Rectal smooth muscle tissue (tissue), 1 donor: ENCODE measurements at regions not wholly inside any gene's neighbourhood (a gene's known extent, or its start where the extent isn't known, plus 50 kb on each side); places are given as distances from the start of the nearest gene placed in this dataset.

ENCODE experiments used
- H3K27ac ChIP-seq: one replicate; pipeline ENCODE4 v1.7.0; 2013; ENCODE audit warnings: low read depth, low read length, inconsistent platforms
- H3K27me3 ChIP-seq: one replicate; pipeline ENCODE4 v1.7.0; 2013; ENCODE audit warnings: low read length; ENCODE audit not compliant: control insufficient read depth, insufficient read depth
- H3K36me3 ChIP-seq: one replicate; pipeline ENCODE4 v1.7.0; 2013; ENCODE audit warnings: low read length; ENCODE audit not compliant: control insufficient read depth, insufficient read depth
- H3K4me1 ChIP-seq: one replicate; pipeline ENCODE4 v1.7.0; 2013; ENCODE audit warnings: low read length; ENCODE audit not compliant: control insufficient read depth, insufficient read depth
- H3K4me3 ChIP-seq: one replicate; pipeline ENCODE4 v1.7.0; 2013; ENCODE audit warnings: low read length
- H3K9ac ChIP-seq: one replicate; pipeline ENCODE4 v1.7.0; 2013; ENCODE audit warnings: low read length

- peaks cover 3% of the 10 kb centered on the region for H3K27me3 ChIP-seq
- H3K27ac ChIP-seq: no peak overlapping the region
- no peak overlapping the region for H3K9ac ChIP-seq
- H3K4me1 ChIP-seq: peaks cover 2% of the 10 kb centered on the region
- no peak overlapping the region for H3K4me3 ChIP-seq
- no peaks in the 10 kb centered on the region for H3K36me3 ChIP-seq
Measured at GRCh38 chrX:63514569-63515080, 163.5 kb upstream of the SPIN4 start.

- peaks cover 2% of the 10 kb centered on the region for H3K4me1 ChIP-seq
- H3K36me3 ChIP-seq: no peaks in the 10 kb centered on the region
- peaks cover 3% of the 10 kb centered on the region for H3K27me3 ChIP-seq
- no peak overlapping the region for H3K4me3 ChIP-seq
- peak overlapping the region; percentile 12 for H3K27ac ChIP-seq
- no peak overlapping the region for H3K9ac ChIP-seq
Measured at GRCh38 chrX:63513825-63514568, 162.9 kb upstream of the SPIN4 start.

DNA sequence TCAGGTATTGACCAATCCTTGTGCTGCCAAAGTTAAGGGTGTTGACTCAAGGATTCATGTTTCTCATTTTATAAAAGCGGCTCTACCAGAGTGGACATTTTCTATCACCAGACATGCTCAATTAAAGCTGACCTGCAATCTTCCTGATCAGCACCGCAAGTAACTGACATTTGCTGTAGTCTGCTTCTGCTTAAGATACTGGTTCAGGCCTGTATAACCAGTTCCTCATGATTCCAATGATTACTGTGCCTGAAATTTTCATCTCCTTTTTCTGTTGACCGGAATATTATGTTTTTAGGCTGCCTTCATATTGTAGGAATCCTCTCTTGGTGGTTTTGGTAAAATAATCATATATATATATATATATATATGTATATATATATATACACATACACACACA lies 160.2 kb upstream of the SPIN4 start:
- peaks cover 2% of the 10 kb centered on the region for H3K4me1 ChIP-seq
- H3K36me3 ChIP-seq: no peaks in the 10 kb centered on the region
- no peak overlapping the region for H3K27ac ChIP-seq
- H3K27me3 ChIP-seq: peaks cover 3% of the 10 kb centered on the region
- H3K9ac ChIP-seq: no peak overlapping the region
- no peak overlapping the region for H3K4me3 ChIP-seq

GRCh38 chrX:63508668-63509067 lies 157.5 kb upstream of the SPIN4 start:
- Histone ChIP-seq H3K36me3 (no peaks in the 10 kb centered on the region), H3K27me3 (no peaks in the 10 kb centered on the region), H3K27ac (no peak overlapping the region), H3K4me3 (no peak overlapping the region), H3K9ac (no peak overlapping the region), H3K4me1 (no peaks in the 10 kb centered on the region)

DNA sequence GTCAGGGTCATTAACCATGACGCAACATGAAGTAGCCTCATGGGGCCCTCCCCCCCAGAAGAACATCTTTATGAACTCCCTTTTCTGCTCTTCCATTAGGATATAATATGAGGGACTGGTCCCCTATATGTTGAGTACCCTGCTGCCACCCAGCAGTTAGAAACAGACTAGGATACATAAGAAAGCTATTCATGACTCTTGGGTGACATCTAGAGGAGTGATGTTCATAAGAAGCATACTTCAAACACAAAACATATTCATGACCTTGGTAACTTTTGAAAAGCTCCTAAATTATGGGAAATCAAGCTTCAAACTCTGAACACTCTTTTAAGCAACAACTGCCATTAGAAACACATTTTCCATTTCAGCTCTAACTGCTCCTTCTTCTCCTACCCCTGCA lies 155.2 kb upstream of the SPIN4 start:
- Histone ChIP-seq H3K4me3 (no peak overlapping the region), H3K9ac (no peak overlapping the region), H3K36me3 (no peaks in the 10 kb centered on the region), H3K27me3 (no peaks in the 10 kb centered on the region), H3K4me1 (no peaks in the 10 kb centered on the region), H3K27ac (no peak overlapping the region)

GRCh38 chrX:63503541-63503940 lies 152.4 kb upstream of the SPIN4 start:
- H3K36me3 ChIP-seq: no peaks in the 10 kb centered on the region
- no peak overlapping the region for H3K4me3 ChIP-seq
- H3K4me1 ChIP-seq: no peaks in the 10 kb centered on the region
- no peak overlapping the region for H3K9ac ChIP-seq
- H3K27me3 ChIP-seq: no peaks in the 10 kb centered on the region
- H3K27ac ChIP-seq: no peak overlapping the region

GRCh38 chrX:63488546-63489373 lies 137.6 kb upstream of the SPIN4 start:
- no peak overlapping the region for H3K9ac ChIP-seq
- no peaks in the 10 kb centered on the region for H3K27me3 ChIP-seq
- H3K36me3 ChIP-seq: no peaks in the 10 kb centered on the region
- H3K27ac ChIP-seq: no peak overlapping the region
- H3K4me3 ChIP-seq: no peak overlapping the region
- no peaks in the 10 kb centered on the region for H3K4me1 ChIP-seq

DNA sequence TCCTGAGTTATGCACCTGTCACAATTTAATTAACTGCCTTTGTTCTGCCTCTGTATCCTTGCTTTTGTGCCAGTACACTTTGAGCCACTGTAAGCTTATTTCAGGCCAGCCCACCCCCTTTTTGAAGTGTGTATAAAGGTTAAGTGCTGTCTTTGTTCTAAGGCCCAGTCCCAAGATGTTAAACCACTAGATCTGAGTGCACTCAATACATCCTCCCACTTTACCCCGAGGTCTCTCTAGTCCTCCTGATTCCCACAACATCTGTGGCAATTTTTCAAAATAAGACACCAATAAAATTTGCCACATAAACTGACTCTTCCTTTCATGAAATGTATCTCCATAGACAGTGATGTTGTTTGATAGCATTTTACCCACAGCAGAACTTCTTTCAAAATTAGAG lies 124.1 kb upstream of the SPIN4 start:
- H3K9ac ChIP-seq: no peak overlapping the region
- no peaks in the 10 kb centered on the region for H3K36me3 ChIP-seq
- H3K27me3 ChIP-seq: no peaks in the 10 kb centered on the region
- no peak overlapping the region for H3K4me3 ChIP-seq
- no peak overlapping the region for H3K27ac ChIP-seq
- no peaks in the 10 kb centered on the region for H3K4me1 ChIP-seq

DNA sequence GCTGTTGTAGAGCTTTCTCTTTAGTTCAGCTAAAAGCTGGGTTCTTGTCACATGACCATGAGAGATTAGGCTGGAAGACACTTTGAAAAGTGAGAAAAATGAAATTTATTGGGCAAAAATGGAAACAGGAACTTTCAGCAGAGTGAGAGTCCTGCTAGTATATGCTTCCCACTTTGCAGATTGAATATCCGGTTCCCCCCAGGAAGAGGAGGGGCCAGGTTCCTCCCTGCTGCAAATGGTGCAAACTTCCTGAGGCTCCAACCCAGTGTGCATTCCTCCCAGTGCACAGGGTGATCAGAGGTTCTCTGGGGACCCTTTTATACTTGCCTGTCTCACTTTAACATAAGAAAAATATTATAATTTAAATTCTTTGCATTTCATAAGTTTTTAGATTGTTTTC lies 119.9 kb upstream of the SPIN4 start:
- Histone ChIP-seq H3K36me3 (no peaks in the 10 kb centered on the region), H3K4me1 (no peaks in the 10 kb centered on the region), H3K27me3 (no peaks in the 10 kb centered on the region), H3K9ac (no peak overlapping the region), H3K27ac (no peak overlapping the region), H3K4me3 (no peak overlapping the region)

DNA sequence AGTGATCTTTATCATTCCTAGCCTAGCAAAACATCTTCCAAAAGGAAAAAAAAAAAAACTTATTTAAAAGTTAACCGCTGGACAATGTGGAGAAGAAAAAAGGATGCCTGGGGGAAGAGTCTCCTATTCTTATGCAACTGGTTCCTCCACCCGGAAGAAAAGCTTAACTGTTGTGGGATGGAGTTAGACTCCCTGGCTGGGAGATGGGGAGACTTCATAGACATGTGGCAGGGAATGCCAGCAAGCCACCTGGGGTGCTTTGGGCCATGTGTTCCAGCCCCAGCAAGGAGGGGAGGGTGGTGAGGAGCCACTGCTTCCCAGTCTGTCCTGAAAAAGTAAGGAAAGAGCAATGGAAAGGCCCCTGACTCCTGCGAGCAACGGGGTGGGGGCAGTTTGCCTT lies 119.4 kb upstream of the SPIN4 start:
- Histone ChIP-seq H3K4me1 (no peaks in the 10 kb centered on the region), H3K36me3 (no peaks in the 10 kb centered on the region), H3K4me3 (no peak overlapping the region), H3K9ac (no peak overlapping the region), H3K27me3 (no peaks in the 10 kb centered on the region), H3K27ac (no peak overlapping the region)

DNA sequence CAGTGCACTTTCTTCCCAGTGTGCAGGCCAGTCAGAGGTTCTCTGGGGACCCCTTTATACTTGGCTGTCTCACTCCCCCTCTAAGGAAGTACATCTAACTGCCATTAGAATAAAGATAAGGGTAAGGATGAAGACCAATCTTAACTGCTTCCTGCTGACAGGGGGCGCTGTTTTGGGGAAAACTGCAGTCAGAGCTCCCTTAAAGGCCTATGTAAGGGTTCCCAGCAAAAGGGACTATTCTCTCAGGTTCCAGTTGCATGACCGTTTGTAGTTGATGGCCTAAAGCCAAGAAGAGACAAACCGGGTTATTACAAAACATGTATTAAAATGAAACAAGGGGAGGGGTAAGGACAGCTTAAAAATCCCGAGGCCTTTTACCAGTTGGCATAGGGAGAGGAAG lies 115.6 kb upstream of the SPIN4 start:
- Histone ChIP-seq H3K9ac (no peak overlapping the region), H3K27ac (no peak overlapping the region), H3K27me3 (no peaks in the 10 kb centered on the region), H3K4me1 (no peaks in the 10 kb centered on the region), H3K4me3 (no peak overlapping the region), H3K36me3 (no peaks in the 10 kb centered on the region)

- Histone ChIP-seq H3K4me1 (no peaks in the 10 kb centered on the region), H3K36me3 (no peaks in the 10 kb centered on the region), H3K4me3 (no peak overlapping the region), H3K9ac (no peak overlapping the region), H3K27me3 (no peaks in the 10 kb centered on the region), H3K27ac (no peak overlapping the region)
Measured at GRCh38 chrX:63458981-63459380, 107.8 kb upstream of the SPIN4 start.
